HG03342 (cell line): ENCODE measurements at regions not wholly inside any gene's neighbourhood (a gene's known extent, or its start where the extent isn't known, plus 50 kb on each side); places are given as distances from the start of the nearest gene placed in this dataset.

Experiments
- ATAC-seq: cut with Tn5 transposase; IDR thresholded peaks from one replicate; pipeline ENCODE4 v1.9.1; 2021; ENCODE audit warnings: mild to moderate bottlenecking, moderate library complexity; ENCODE audit not compliant: unreplicated experiment

DNA sequence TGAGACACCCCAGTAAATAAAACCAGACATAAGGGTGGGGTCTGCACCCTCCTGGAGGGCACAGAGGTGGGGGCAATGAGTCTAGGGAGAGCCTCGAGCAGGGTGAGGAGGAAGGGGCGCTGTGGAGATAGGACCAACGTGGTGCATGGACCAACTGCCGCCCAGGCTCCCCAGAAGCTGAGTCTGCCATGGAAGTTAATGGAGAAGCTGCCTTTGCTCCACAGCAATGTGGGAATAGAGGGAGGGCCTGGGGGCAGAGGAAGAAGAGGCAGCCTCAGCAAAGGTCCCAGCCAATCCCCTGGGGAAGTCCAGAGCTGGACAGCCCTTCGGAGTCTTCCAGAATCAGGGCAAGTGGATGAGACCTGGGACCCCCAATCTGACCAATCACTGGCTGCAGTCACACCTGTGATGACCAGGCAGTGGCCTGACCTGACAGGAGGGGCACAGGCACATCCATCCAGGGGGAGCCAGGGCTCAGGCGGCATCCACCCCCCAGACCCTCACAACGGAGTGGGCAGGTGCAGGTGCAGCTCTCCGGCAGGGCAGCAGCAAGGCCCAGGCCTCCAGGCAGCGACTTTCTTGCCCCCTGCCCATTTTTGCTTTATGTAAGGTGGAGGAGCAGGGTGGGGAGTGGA lies 242.2 kb upstream of the PPP2R2D start:
- no peak for ATAC-seq

DNA sequence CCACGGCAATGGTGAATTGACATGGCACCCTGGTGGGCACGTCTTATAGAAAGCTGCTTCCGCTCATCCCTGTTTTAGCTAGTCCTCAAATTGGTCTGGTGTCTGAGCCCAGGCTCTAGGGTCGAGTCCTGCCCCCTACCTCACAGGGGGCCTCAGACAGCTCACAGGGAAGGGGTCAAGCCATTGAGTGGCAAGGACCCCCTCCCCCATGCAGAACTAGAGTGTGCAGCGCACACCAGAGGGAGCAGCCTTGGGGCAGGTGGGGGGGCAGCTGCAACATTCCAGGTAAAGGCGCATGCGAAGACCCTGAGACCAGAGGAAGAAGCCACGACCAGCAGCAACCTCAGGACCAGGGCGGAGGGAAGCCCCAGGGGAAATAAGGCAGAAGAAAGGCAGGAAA lies 240.4 kb upstream of the PPP2R2D start:
- no peak for ATAC-seq

DNA sequence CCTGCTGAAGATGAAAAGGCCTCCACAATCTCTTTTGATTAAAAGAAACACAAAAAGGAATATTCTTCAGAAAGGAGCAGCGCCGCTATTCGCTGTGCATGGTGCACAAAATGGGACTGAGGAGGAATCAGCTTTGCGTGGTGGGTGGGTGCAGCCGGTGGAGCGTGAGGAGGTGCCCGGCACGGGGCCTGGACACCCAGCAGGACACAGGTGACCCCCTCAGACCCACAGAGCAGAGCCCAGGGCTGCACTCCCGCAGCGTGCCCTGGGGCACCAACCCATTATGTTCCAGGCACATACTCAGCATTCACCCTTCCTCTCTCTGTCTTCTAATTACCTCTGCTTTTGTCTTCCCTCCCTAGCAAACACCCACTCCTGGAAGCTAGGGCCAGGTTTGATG lies 238.0 kb upstream of the PPP2R2D start:
- ATAC-seq, result no peak

DNA sequence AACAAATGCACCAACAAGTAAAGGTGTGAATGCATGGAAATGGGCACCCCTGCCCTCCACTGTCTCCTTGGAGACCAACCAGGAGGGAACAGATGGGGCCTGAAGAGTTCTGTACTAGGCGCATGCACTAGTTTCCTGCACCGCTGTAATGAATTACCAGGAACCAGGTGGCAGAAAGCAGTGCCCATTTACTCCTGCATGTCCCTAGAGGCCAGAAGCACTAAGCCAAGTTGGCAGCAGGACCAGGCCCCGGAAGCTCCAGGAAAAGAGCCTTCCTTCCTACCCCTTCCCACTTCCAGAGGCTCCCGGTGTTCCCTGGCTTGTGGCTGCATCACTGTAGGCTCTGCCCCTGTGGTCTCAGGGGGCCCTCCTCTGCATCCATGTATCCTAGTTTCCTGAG lies 237.5 kb upstream of the PPP2R2D start:
- ATAC-seq, result no peak

DNA sequence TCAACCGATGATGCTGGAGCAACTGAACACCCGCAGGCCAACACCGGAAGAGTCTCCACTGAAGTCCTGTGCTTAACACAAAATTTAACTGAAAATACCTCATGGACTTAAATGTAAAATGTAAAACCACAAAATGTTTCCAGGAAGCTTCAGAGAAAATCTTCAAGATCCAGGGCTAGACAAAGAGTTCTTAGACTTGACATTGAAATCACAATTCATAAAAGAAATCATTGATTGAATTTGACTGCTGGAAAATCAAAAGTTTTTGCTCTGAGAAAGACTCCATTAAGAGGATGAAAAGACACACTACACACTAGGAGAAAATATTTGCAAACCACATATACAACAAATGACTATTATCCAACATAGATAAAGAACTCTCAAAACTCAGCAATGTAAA lies 234.7 kb upstream of the PPP2R2D start:
- ATAC-seq, result no peak

DNA sequence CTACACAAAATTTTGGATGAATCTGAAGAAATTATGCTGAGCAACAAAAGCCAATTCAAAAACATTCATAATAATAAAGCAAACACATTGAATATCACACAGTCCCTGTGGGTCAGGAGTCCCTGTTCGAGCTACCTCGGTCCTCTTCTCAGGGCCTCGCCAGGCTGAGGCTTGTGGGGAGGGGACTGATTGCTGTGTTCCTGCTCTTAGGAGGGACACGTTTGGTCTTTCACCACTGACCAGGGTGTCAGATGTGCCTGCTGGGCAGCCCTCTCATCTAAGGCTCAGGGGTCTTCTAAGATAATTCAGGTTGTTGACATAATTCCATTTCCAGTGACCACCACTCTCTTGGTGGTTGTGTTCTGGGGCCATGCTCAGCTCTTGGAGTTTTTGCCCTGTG lies 233.8 kb upstream of the PPP2R2D start:
- no peak for ATAC-seq

DNA sequence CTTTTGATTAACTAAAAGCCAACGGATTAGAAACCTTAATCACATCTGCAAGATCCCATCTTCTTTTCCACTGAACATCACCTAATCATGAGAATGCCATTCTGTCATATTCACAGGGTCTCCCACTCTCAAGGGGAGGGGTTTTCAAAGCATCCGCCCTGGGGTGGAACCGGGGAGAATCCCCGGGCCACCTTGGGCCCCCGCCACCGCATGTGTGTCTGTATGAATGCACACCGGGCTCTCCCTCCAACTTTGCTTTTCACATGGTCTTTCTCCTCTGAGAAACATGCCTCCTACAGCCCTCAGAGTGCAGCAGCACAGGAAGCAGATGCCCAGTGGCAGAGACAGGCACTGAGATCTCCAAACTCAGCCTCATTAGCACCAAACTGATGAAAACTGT lies 233.2 kb upstream of the PPP2R2D start:
- no peak for ATAC-seq

DNA sequence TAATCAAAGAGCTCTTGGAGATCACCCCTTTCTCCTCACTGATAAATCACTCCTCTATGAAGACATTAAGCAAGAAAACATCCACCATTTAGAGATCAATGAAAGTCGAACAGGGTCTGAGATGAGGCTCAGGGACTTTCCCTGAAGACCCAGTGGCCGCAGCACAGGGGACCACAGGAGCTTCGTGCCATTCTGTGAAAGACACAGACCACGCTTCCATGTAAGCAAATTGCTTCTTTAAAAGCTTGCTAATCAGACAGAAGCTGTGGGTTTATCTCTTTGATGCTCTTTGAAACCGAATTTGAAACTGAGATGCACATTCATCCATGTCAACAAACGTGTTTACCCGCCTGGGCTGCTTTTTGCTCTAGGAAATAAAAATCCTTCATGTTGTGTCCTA lies 231.9 kb upstream of the PPP2R2D start:
- no peak for ATAC-seq

DNA sequence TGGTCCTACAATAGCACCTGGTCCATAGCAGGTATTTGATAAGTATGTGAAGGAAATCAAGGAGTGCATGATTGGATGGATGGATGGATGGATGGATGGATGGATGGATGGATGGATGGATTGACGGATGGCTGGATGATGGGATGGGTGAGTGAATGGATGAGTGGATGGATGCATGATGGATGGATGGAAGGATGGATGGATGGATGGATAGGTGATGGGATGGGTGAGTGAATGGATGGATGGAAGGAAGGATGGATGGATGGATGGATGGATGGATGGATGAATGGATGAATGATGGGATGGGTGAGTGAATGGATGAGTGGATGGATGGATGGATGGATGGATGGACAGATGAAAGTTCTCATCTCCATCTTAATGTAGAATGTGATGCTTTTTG lies 231.0 kb upstream of the PPP2R2D start:
- ATAC-seq, result no peak

DNA sequence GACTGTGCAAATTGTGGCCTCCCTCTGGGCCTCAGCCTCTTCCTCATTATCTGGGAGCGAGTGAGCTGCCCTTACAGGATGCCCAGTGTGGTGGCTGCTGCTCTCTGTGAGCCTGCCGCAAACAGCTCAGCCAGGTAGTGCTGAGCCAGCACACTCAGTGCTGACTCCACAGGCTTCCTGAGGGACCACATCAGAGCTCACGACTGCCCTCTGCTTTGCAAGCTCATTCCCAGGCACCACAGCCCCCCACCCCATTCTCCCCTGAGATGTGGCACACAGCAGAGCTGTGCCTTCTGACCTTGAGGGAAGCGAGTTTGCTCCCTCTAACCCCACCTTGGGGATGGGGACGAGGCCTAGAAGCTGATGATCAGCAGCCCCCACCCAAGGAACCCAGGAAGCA lies 230.5 kb upstream of the PPP2R2D start:
- ATAC-seq, result no peak

DNA sequence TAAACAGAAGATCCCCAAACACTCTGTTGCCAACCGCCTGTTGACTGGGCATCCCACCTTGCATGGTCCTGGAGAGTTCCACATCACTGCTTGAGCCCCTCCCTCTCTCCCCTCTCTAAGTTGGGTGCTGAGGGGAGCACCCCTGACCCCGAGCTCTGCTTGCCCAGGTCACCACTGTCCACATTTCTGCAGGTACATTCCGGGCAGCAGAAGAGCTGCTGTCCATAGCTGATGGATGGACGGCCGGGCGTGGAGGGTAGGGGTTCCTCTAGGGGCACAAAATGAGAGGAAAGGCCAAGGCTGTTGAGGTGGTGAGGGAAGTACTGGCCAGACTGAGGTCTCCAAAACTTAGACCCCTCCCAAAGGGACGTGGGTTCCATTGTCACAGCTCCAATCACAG lies 227.4 kb upstream of the PPP2R2D start:
- ATAC-seq, result no peak

DNA sequence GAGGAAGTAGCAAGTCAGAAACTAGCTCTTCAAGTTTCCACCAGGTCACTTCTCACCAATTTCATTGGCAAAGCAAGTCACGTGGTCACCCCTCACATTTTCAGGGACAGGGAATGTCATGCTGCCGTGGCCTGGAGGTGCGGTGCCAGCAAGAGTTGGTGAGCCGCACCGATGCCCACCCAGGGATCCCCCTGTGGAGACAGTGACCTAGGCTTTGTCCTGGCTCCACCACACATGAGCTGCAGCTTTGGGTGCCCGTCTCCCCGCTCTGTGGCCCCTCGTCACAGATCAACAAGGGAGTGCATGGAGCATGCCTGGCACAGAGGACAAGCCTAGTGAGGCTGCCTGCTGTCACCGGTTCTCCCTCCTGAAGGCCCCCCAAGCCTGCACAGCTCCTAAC lies 226.7 kb upstream of the PPP2R2D start:
- ATAC-seq, result no peak

DNA sequence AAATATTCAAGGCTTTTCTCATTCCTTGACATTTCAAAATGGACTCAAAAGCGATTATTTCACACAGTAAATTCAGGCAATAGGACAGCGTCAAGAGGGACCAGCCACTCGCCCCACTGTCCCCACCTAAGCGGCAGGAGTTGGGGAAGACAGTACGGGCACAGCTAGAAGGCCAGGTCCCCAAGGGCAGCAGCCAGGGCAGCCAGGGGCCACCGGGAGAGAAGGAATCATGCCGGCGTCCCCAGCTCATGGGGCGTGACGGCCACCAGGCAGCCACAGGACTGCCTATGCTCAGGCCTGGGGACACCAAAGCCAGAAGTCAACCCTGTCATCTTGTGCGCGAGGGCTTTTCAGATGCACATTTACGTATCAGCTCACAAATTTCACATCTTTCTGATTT lies 225.7 kb upstream of the PPP2R2D start:
- no peak for ATAC-seq

DNA sequence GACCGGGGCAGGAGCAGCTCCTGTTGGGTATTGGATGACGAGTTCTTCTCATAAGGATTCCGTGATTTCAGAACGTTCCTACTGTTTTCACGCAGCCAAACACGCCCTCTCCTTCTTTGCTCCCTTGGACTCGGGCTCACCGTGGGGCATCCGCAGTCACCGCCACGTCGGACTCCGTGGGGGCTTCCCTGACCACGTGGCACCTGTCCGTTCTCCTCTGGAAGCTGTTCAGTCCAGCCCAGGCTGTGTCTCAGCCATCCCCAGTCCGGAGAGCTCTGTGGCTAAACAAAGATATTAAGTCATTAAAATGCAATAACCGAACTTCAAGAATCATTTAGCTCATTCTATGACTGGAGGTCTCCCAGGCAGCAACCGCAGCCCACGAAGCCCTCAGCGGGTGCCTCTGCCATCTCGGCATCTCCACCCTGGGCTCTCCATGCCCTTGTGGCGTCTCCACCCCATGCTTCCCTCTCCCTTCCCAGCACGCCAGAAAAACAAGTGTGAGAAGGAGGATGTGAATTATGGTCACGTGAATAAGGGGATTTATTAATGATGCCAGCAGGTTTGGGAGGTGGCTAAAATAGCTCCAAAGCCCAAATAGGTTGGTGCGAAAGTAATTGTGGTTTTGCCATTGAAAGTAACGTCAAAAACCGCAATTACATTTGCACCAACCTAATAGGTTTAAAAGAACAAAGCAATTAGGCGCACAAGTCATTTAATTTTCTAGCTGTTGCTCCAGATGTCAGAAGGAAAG lies 224.6 kb upstream of the PPP2R2D start:
- no peak for ATAC-seq

DNA sequence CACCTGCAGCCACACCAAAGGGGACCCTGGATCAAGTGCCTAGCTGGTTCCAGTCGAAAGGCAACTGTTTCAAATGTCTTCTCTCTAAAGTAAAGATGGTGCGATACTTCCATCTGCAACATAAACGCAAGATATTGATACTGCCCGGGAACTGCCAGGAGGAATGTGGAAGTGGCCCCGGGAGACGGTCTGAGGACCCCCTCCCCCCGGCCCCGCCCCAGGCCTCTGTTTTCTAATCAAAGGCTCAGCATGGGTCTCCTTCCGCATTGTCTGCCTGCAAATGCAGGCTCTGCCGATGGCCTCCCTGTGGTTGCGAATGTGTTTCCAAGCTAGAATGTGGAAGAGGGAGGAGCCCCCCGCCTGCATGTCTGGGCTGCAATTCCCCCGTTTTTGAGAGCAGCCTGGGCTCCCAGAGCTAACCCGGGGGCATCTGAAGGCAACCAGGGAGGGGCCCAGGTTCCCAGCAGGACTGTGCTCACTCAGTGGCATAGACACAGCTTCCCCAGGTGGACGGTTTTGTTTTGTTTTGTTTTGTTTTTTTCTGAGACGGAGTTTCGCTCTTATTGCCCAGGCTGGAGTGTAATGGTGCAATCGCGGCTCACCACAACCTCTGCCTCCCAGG lies 223.9 kb upstream of the PPP2R2D start:
- no peak for ATAC-seq

DNA sequence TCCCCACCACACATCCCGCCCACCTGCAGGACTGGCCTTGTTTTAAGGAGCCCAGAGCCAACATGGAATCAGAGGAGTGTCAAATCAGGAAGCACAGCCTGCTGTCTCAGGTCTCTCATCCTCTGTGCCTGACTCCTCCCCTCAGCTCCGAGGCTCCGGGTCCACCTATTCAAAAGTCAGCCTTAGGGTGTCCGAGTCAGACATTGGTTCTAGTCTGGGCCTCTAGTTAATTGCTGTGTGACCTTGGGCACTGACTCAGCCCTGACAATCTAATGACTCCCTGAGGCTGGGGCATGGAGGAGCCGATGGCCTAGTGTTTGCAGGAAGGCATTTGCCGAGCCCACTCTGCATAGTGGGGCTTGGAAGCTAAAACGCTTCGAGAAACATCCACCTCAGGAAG lies 223.1 kb upstream of the PPP2R2D start:
- ATAC-seq, result no peak

DNA sequence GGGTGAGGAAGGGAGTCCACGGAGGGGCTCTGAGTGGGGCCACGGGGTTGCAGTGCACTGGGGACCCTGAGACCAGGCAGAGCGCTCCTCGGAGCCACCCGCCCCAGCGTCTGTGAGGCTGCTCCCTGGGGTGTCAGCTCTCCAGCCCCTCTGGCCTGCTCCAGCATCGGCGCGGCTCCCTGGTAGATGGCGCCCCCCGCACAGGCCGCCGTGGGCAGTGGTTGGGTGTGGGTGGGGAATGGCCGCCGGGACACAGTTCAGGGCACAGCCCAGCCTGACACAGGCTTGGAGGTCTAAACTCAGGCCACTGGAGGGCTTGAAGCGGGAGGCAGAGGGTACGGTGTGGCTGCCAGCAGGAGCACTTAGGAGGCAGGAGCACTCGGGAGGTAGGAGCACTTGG lies 222.6 kb upstream of the PPP2R2D start:
- no peak for ATAC-seq

DNA sequence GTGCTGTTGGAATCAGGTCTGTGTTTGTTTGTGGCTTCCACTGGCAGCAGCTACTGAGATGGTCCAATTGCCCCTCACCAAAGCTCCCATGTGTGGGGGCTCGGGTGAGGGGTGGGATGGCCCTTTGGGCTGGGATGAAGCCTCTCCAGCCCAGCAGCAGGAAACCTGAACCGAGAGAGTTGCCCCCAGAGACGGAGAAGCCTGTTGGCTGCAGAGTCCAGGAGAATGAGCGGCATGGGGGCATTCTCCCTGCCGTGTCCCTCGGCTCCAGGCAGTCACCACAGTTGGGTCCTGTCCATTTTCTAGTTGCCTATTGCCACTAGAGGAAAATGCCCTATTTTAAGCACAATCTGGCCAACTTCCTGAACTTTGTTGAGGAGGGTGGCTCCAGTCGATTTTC lies 222.2 kb upstream of the PPP2R2D start:
- ATAC-seq, result no peak

DNA sequence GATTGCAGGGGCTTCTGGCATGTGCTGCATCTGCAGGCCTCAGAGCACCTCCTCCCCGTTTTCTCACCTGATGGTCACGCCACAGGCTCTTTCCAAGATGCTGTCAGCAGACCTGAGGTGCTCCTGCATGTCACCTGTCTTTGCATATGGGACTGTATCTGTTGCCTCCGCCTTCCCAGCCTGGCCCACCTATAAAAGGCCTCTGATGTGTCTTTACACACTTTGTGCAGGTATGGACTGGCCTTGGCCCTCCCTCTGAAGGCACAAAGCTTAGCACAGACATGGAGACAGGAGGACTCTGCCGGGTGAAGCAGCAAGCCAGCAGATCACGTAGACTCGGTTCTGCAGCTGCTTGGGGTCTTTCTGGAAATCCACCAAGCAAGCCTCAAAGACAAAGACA lies 220.9 kb upstream of the PPP2R2D start:
- ATAC-seq, result no peak

DNA sequence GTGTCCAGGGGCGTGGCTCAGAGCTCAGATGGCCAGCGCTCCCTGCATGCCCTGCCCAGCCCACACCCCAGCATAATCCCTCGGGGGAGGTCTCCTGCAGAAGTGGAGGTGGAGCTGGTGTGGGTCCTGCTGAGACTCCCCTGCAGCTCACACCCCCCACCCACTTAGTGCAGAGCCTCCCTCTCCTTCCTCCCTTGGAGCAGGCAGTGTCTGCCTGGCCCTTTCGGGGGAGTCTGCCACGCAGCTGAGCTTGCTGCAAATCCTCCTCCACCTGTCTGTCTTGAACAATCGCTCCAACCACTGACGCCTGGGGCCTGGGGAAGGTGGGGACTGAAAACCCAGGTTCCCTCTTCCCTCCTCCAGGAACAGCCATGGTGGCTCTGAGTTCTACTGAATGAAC lies 219.7 kb upstream of the PPP2R2D start:
- no peak for ATAC-seq

DNA sequence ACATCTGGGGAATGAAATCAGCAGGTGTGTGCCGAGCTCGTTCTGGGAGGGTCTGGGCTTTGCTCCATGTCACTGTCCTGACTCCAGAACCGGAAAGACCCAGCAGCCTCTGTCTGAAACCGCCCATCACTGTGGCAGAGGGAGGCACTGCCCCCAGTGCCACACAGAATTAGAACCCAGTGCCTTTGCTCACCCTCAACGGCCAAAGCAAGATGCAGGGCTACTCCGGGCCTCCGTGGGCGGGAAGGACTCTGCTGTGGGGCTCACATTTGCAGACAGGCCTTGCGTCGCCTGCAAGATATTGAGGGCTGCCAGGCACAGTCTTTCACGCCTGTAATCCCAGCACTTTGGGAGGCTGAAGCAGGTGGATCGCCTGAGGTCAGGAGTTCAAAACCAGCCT lies 219.2 kb upstream of the PPP2R2D start:
- ATAC-seq, result no peak

DNA sequence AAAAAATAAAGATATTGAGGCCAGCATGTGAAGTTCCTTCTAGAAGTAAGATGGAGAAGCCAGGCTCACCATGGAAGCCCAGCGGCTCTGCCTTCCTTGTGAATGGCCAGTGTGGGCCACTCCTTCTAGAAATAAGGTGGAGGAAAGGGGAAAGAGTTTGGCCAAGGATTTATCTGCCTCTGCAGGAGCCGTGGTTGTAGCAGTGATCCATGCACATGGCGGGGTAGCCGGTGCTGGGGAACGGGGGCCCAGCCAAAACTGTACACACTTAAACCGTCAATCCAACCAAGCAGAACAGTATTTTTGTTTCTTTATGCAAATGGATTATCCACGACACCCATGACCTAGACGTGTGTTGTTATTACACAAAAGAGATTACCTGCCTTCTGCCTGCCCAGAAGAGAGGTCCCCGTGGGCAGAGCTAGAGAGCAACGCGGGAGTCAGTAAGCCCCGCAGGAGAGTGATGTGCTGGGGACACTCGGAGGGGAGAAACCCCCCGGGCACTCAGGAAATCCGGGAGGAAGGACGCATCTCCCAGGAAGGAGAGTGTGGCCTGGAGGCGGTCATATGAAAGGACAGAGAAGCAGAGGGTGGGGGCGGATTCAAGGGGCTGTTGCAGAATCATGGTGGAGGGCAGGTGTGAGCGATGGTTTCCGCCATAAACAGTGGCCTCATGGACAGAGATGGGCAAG lies 218.4 kb upstream of the PPP2R2D start:
- ATAC-seq, result no peak
